ENCODE measurements at regions not wholly inside any gene's neighbourhood (a gene's known extent, or its start where the extent isn't known, plus 50 kb on each side); places are given as distances from the start of the nearest gene placed in this dataset.

DNA sequence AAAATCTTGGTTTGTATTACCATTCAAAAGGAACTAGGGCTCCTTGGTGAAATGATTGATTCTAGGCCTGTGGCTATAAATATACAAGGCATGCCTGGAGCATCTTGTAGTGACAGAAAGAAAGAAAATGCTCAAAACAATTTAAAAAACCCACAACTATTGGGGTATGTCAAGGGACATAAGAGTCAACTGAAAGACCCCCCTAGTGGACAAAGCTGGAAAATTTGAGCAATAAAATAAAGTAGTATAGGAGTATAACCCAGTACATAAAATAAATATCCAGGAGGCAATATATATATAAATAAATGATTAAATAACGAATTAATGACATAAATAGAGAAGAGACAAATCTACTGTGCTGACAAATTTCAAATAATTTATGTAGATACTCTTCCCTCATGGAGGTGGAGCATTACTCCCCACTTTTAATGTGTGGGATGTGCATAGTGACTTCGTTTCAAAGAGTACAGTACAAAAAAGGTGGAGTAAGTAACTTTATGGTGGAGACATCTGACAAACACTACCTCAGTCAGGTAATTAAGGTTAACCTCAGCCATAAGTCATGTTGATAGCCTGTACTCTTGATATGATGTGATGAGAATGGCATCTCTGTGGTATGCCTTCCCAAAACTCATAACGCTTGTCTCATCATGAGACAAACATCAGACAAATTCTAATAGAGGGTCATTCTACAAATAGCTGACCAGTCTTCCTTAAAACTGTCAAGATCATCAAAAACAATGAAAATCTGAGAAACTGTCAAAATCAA lies 185.0 kb upstream of the GLRA2 start:
- no peak for FAIRE-seq
- H3K9ac ChIP-seq (replicated peaks; ENCODE audit: extremely low read depth, insufficient read depth, low read length), result no peak overlapping the region
- H3K36me3 ChIP-seq (ENCODE audit: control insufficient read depth in 2 of 2, extremely low read depth in 1 of 2, insufficient read depth in 2 of 2, low read length in 2 of 2), result no peaks in the 10 kb centered on the region
- ChIA-PET CTCF (no interaction called here), POLR2A (no interaction called here)
- H3K27ac ChIP-seq (ENCODE audit: insufficient read depth, low read depth, low read length), result no peak overlapping the region
- no peaks in the 10 kb centered on the region for H3K9me1 ChIP-seq (replicated peaks; ENCODE audit: control insufficient read depth, extremely low read depth, insufficient read depth, low read length)
- H3K79me2 ChIP-seq (ENCODE audit: control insufficient read depth, insufficient read depth, low read length), result no peaks in the 10 kb centered on the region
- no peak overlapping the region for H2AFZ ChIP-seq (ENCODE audit: low read depth, low read length)
- H3K4me1 ChIP-seq (ENCODE audit: control insufficient read depth, extremely low read depth, insufficient read depth, low read length), result no peaks in the 10 kb centered on the region
- TF ChIP-seq FOS (IDR thresholded peaks at IDR 0.05; ENCODE audit: borderline replicate concordance, insufficient read depth, low read length), result no peak
- TF ChIP-seq, protein P1, sequence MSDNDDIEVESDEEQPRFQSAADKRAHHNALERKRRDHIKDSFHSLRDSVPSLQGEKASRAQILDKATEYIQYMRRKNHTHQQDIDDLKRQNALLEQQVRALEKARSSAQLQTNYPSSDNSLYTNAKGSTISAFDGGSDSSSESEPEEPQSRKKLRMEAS (IDR thresholded peaks at IDR 0.05; ENCODE audit: insufficient read depth, insufficient read length), result no peak
- TF ChIP-seq, protein P2, sequence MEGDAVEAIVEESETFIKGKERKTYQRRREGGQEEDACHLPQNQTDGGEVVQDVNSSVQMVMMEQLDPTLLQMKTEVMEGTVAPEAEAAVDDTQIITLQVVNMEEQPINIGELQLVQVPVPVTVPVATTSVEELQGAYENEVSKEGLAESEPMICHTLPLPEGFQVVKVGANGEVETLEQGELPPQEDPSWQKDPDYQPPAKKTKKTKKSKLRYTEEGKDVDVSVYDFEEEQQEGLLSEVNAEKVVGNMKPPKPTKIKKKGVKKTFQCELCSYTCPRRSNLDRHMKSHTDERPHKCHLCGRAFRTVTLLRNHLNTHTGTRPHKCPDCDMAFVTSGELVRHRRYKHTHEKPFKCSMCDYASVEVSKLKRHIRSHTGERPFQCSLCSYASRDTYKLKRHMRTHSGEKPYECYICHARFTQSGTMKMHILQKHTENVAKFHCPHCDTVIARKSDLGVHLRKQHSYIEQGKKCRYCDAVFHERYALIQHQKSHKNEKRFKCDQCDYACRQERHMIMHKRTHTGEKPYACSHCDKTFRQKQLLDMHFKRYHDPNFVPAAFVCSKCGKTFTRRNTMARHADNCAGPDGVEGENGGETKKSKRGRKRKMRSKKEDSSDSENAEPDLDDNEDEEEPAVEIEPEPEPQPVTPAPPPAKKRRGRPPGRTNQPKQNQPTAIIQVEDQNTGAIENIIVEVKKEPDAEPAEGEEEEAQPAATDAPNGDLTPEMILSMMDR (IDR thresholded peaks at IDR 0.05; ENCODE audit: extremely low read depth in 1 of 2, insufficient read depth in 1 of 2, low read depth in 1 of 2, low read length in 2 of 2), result no peak
- no peak for TF ChIP-seq MYC (IDR thresholded peaks at IDR 0.05; ENCODE audit: low read depth, low read length)
- no peak for TF ChIP-seq POLR2AphosphoS5 (IDR thresholded peaks at IDR 0.05; ENCODE audit: insufficient read depth, low read depth, low read length)
- no peak for TF ChIP-seq GATA2 (IDR thresholded peaks at IDR 0.05; ENCODE audit: insufficient read depth, insufficient read length, low read depth, low read length)
- TF ChIP-seq POLR2A (IDR thresholded peaks at IDR 0.05; ENCODE audit: low read depth, low read length), result no peak
- TF ChIP-seq EZH2 (IDR thresholded peaks at IDR 0.05; ENCODE audit: borderline replicate concordance, low read depth, low read length, severe bottlenecking), result no peak
- no peak for TF ChIP-seq JUN (IDR thresholded peaks at IDR 0.05; ENCODE audit: borderline replicate concordance, insufficient read depth, insufficient read length, low read depth)
- no peak overlapping the region for H3K4me3 ChIP-seq (replicated peaks in 1 of 3; ENCODE audit: insufficient read depth in 1 of 3, low read depth in 1 of 3, low read length in 3 of 3)
- no TSS peak for BruUV-seq (replicated peaks)
- dilution Hi-C loops (cut with MboI; ENCODE audit: extremely low pct_ligation_motif_present, low sequenced_read_pairs) (no loop called here), intact Hi-C loops (cut with micrococcal nuclease) (no loop called here)
- no peak for DNase-seq (ENCODE audit: low read depth, low spot score)
- H3K27me3 ChIP-seq (ENCODE audit: control insufficient read depth in 2 of 2, insufficient read depth in 2 of 2, low read length in 2 of 2), result no peaks in the 10 kb centered on the region
- H3K9me3 ChIP-seq (replicated peaks; ENCODE audit: control insufficient read depth, insufficient read depth, low read length), result no peaks in the 10 kb centered on the region
- no peaks in the 10 kb centered on the region for H4K20me1 ChIP-seq (replicated peaks; ENCODE audit: control insufficient read depth, extremely low read depth, insufficient read depth, low read length)
- H3K4me2 ChIP-seq (ENCODE audit: insufficient read depth, low read length), result no peak overlapping the region

All from endothelial cell of umbilical vein (primary cell).